Fibroblast of the aortic adventitia (primary cell): ENCODE measurements at regions not wholly inside any gene's neighbourhood (a gene's known extent, or its start where the extent isn't known, plus 50 kb on each side); places are given as distances from the start of the nearest gene placed in this dataset.

Experiments
- DNase-seq: peaks from one replicate; pipeline ENCODE4 v3.0.0-alpha.2; 2010; ENCODE audit warnings: low read depth
- H3K4me3 ChIP-seq: 2 replicates; pipeline ENCODE4 v1.5.1; 2011; ENCODE audit warnings: low read depth, mild to moderate bottlenecking, control low read depth, low read length, moderate library complexity
- CTCF ChIP-seq: IDR thresholded peaks from 2 replicates; pipeline ENCODE4 v1.5.1; 2011; ENCODE audit warnings: mild to moderate bottlenecking, low read length, control low read depth, inconsistent platforms; ENCODE audit not compliant: insufficient read depth

GRCh38 chr2:147546109-147546508, 298.7 kb upstream of the ACVR2A start:
- no peak for TF ChIP-seq CTCF
- DNase-seq = peak; percentile 16
- no peak overlapping the region for H3K4me3 ChIP-seq

GRCh38 chr2:147543056-147543455, 301.8 kb upstream of the ACVR2A start:
- no peak for TF ChIP-seq CTCF
- no peak overlapping the region for H3K4me3 ChIP-seq
- DNase-seq = peak; percentile 48

- TF ChIP-seq CTCF = no peak
- H3K4me3 ChIP-seq = no peak overlapping the region
- no peak for DNase-seq
Measured at GRCh38 chr2:147542351-147542750, 302.5 kb upstream of the ACVR2A start.

- DNase-seq = no peak
- TF ChIP-seq CTCF = no peak
- no peak overlapping the region for H3K4me3 ChIP-seq
Measured at GRCh38 chr2:147541314-147541713, 303.5 kb upstream of the ACVR2A start.

GRCh38 chr2:147538821-147539220, 306.0 kb upstream of the ACVR2A start:
- peak; percentile 30 for DNase-seq
- TF ChIP-seq CTCF = no peak
- H3K4me3 ChIP-seq = no peak overlapping the region

- peak; percentile 90 for DNase-seq
- H3K4me3 ChIP-seq = no peak overlapping the region
- no peak for TF ChIP-seq CTCF
Measured at GRCh38 chr2:147538088-147538487, 306.7 kb upstream of the ACVR2A start.

GRCh38 chr2:147531269-147531668, 313.6 kb upstream of the ACVR2A start:
- no peak for DNase-seq
- TF ChIP-seq CTCF = no peak
- no peak overlapping the region for H3K4me3 ChIP-seq
